ENCODE measurements at regions not wholly inside any gene's neighbourhood (a gene's known extent, or its start where the extent isn't known, plus 50 kb on each side); places are given as distances from the start of the nearest gene placed in this dataset.

- DNase-seq (ENCODE audit: low read depth in 2 of 2): peak; percentile 34 to 65
- TF ChIP-seq CTCF (IDR thresholded peaks at IDR 0.05; ENCODE audit: low read depth, low read length): no peak
Observed at GRCh38 chr5:8981496-8981895, 564.4 kb downstream of the SEMA5A start.

GRCh38 chr5:8984386-8984785 is 561.5 kb downstream of the SEMA5A start:
- no peak for DNase-seq (ENCODE audit: low read depth in 2 of 2)
- TF ChIP-seq CTCF (IDR thresholded peaks at IDR 0.05; ENCODE audit: low read depth, low read length): no peak
- no peak overlapping the region for H3K4me3 ChIP-seq (replicated peaks in 1 of 2; ENCODE audit: low read depth in 2 of 2, low read length in 2 of 2)

More at GRCh38 chr5:8981496-8981895, 564.4 kb downstream of the SEMA5A start:
- no peak overlapping the region for H3K4me3 ChIP-seq (replicated peaks in 1 of 2; ENCODE audit: low read depth in 2 of 2, low read length in 2 of 2)

All from cardiac fibroblast (primary cell).